ENCODE measurements at regions not wholly inside any gene's neighbourhood (a gene's known extent, or its start where the extent isn't known, plus 50 kb on each side); places are given as distances from the start of the nearest gene placed in this dataset.
"Not testable (repeated sequence)": the region's sequence is repeated elsewhere in the genome, so short reads cannot be mapped to it uniquely, and the experiment has no call there.

DNA sequence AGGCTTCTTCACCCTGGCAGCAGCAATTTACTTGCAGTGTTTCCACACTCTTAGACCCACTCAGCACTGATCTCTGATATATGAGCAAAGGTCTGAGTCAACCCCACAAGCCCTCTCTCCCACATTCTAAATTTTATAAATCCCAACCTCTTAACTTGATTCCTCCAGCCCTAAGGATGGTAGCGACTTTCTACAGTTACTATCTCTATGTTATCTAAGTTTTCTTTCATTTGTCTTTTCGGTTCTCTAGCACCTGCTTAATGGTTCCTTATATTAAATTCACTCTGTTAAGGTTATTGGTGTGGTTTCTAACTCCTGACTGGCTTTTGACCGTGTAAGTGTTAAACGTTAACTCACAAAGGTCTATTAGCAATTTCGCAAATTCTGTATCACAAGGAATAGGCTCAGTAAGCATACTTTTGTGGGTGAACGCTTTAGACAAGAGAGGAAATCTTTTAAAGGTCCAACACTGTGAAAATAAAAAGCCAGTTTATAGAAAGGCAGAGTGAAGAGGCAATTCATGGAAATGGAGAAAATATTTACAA lies 99.3 kb downstream of the DLEU7 start:
- no peak for DNase-seq (ENCODE audit: low spot score)

GRCh38 chr13:50745542-50746115 lies 97.9 kb downstream of the DLEU7 start:
- DNase-seq (ENCODE audit: low spot score), result no peak

DNA sequence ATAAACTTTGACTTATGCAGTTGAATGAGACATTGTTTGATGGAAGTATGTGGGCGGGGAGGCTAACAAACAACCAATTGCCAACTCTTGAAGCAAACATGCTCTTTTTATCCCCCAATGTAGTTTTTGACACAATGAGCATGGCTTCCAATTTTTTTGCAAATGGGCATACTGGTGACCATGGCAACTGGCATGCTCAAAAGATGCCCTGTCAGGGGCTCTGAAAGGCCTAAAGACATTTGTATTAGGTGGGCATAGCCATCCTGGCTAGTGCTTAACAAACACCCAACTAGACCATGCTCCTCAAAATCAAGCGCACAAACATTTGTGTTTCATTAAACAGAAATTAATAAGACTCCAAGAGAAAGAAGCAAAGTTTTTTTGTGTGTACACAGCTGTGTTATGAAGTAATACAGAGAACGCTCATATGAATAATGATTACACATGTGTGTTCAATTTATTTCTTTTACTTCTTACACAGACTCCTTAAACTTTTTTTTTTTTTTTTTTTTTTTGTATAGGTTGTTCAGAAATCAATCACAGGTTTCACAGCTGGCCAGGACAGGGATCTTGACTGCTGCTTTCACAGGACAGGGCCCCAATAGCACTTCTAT lies 95.6 kb downstream of the DLEU7 start:
- no peak for DNase-seq (ENCODE audit: low spot score)

GRCh38 chr13:50753221-50753620 lies 90.3 kb downstream of the DLEU7 start:
- not testable (repeated sequence) for DNase-seq (ENCODE audit: low spot score)

GRCh38 chr13:50755862-50756685 lies 87.4 kb downstream of the DLEU7 start:
- DNase-seq (ENCODE audit: low spot score), result peak; percentile 84

GRCh38 chr13:50757008-50757407 lies 86.5 kb downstream of the DLEU7 start:
- DNase-seq (ENCODE audit: low spot score), result no peak

- no peak for DNase-seq (ENCODE audit: low spot score)
These were observed 84.7 kb downstream of the DLEU7 start for GRCh38 chr13:50758796-50759195.

DNA sequence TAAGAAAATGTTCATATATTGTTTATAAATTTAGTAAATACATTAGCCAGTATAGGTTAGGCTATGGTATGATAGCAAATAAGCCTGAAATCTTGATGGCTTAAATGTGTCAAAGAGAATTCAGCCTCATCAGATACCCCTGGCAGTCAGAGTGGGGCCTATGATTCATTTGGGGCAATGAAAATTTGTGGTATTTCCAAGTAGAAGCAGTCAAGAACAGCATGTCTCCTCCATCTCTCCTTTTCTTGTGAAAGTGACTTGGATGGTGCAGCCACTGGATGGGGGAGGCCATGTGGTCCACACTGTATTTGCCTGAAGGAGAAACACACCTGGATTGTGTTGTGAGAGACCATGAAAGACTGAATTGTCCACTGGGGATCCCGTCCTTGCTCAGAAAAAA lies 82.7 kb downstream of the DLEU7 start:
- no peak for DNase-seq (ENCODE audit: low spot score)

DNA sequence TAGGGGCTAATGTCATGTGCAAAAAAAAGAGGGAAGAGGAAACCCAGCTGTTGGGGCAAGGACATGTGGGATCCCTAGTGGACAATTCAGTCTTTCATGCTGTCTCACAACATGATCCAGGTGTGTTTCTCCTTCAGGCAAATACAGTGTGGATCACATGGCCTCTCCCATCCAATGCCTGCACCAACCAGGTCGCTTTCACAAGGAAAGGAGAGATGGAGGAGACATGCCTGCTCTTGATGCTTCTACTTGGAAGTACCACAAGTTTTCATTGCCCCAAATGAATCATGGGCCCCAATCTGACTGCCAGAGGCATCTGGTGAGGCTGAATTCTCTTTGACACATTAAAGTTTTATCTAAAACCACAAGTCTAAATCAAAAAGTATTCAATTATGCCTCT lies 82.1 kb downstream of the DLEU7 start:
- DNase-seq (ENCODE audit: low spot score), result no peak

DNA sequence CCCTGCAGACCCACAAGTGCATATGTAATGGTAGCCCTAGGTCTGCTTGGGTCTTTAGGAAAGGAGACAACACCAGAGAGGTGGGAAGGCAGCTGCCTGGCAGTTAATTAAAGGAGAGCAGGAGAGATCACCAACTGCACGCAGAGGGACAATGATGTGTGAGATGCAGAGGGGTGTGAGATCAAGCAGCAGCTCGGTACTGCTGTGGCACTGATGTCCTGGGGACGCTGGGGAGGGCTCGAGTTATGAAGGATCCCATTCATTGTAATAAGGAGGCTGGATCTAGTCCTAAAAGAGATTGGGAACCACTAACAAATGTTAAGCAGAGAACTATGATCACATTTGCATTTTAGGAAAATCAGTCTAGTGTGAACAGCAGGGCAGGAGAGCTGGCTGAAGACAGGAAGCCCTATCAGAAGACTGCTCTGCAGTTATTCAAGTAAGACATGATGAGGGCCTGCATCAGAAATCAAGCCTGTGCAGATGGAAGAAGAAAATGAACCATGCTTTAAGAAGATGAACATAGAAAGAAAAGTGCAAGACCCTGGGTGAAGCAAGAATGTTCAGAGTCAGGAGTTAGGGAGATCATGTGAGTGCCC lies 80.4 kb downstream of the DLEU7 start:
- DNase-seq (ENCODE audit: low spot score), result peak; percentile 48

DNA sequence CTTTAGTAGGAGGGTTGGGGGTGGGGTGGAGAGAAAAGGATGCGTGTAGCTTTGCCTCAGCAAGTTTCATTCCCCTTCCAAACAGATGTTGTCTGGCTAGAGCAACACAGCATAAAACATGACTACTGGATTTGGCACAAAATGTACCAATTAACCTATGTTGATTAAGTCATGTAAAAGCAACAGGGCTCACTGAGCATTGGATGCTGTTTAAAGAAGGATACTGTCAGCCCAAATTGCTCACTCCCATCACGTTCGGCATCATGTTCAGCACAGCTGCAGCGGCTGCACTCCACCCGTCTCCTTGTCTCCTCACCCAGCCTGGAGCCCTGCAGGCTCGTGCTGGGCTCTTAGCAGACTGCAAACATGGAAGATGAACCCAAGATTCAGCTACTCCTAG lies 77.5 kb downstream of the DLEU7 start:
- no peak for DNase-seq (ENCODE audit: low spot score)

- no peak for DNase-seq (ENCODE audit: low spot score)
These were observed 76.8 kb downstream of the DLEU7 start for GRCh38 chr13:50766695-50767094.

- DNase-seq (ENCODE audit: low spot score), result not testable (repeated sequence)
These were observed 70.6 kb downstream of the DLEU7 start for GRCh38 chr13:50772881-50773280.

Data from NAMALWA (cell line).